Hindlimb muscle (tissue), 1 donor: ENCODE measurements at regions not wholly inside any gene's neighbourhood (a gene's known extent, or its start where the extent isn't known, plus 50 kb on each side); places are given as distances from the start of the nearest gene placed in this dataset.
A peak's percentile ranks its signal among the peaks of the same experiment; 100 is the strongest.

Experiments
- DNase-seq: peaks from one replicate; pipeline ENCODE4 v3.0.0-alpha.2; 2013

DNA sequence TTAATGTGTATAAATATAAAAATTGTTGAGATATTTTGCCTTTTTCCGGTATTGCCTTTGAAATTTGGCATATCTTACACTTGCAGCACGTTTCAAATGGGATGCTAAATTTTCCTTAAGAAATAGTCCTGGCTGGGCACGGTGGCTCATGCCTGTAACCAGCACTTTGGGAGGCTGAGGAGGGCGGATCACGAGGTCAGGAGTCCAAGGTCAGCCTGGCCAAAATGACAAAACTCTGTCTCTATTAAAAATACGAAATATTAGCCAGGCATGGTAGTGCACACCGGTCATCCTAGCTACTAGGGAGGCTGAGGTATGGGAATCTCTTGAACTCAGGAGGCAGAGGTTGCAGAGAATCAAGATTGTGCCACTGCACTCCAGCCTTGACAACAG lies 220.2 kb downstream of the PTEN start:
- no peak for DNase-seq

DNA sequence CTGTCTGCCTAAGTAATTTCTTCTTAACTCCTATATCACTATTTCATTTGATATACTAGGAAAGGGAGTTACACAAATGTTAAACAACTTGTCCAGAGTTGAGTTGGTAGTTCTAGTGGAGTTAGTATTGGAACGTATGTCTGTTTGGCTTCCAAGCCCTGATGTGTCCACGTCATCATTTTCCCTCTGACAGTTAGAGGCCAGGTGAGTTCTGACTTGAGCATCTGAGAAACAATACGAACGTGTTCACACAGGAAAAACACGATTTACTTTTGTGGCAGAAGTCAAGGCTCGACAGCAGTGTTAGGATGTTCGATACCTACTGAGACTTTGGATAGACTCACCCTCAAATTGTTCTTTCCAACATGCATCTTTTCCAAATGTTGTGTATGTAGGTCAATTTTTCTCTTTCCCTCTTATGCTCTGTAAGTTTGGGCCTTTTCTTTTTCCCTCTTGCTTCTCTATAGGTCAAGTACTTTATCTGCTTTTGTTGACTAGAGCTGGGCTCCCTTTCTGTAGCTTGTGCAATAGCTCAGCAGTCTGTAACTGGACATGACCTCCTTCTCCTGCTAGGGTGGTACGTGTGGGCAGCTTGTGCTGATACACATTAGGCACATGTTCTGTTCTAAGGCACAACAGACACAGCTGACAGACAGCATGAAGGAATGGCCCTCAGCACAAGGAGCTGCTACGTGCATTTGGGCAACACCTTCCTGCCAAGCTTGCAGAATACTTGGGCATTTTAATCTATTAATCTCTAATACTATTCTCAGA lies 222.9 kb downstream of the PTEN start:
- DNase-seq, result no peak

DNA sequence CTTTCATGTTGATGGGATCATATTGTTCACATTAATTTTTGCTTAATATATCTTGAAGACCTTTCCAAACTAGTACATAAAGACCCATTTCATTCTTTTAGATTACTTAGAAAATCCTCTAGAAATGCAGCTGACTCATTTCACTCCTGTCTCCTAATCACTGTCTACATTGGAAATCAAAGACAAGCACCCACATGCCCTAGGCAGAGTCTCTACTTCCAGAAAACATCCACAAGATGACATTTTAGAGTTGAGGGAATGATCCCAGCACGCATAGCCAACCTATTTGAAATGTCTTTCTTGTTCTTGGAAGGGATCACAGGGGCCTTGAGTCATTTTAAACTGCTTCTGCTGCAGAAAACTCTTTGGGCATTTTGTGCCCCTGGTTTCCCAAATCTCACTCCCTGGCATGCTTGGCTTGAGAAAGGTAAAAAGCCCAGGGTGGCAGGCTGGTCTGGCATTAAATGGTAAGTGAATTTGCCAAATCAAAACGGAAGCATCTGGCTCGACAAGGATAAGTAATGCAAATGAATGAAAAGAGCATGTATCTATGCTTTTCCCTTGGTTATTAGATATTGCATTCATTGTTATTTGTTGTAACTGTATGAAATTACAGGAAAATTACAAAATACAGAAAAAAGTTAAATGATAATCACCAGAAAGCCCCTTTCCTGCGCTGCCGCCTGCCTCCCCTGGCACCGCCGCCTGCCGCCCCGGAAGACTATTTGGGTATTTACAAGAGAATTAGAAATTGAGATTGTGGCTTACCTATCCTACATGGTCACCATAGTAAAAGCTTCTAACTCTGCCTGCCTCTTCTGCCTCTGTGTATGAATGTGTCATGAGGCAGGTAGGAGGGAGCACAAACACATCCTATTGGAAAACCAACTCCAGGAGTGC lies 225.3 kb downstream of the PTEN start:
- DNase-seq, result no peak

DNA sequence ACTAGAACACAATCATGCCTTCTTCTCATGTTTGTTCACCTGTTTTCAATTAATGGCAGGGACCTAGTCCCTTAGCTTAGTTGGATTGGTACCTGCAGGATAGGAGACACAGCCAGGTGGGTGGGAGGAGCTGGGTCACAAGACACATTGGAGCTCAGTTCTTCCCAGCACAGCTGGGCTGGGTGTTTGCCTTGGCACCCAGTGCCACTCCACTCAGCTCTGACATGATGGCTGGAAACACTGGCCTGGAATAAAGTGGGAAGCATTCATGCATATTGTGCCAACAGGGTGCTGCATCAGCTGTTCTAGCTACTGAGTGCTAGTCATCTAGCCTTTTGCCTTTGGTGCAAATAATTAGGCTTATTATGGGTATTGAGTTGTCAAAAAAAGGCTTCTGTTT lies 226.1 kb downstream of the PTEN start:
- DNase-seq, result no peak

DNA sequence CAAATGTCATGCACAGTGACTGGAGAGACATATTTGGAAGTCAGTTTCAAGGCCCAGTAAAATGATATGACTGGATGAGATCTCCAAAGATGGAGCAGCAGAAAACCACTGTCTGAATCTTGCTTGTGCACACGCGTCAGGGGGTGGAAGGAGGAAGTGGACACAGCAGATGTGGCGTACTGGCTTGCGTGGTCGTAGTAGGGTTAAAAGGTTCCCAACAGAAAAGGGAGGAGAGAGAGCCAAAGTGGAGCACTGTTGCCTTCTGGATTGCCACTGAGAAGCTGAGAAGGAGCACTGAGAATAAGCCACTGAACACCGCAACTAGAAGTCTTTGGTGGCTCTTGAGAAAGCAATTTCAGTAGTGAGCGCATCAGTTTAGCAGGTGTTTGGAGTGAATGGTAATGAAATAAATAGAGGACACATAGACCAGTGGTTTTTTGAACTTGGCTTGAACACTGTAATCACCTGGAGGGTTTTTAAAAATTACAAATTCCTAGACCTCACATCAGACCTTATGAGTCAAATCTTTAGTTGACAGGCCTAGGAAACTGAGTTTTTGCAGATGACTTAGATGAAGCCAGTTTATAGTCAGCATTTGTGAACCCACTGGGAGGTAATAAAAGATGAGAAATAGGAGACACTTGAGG lies 227.3 kb downstream of the PTEN start:
- no peak for DNase-seq

DNA sequence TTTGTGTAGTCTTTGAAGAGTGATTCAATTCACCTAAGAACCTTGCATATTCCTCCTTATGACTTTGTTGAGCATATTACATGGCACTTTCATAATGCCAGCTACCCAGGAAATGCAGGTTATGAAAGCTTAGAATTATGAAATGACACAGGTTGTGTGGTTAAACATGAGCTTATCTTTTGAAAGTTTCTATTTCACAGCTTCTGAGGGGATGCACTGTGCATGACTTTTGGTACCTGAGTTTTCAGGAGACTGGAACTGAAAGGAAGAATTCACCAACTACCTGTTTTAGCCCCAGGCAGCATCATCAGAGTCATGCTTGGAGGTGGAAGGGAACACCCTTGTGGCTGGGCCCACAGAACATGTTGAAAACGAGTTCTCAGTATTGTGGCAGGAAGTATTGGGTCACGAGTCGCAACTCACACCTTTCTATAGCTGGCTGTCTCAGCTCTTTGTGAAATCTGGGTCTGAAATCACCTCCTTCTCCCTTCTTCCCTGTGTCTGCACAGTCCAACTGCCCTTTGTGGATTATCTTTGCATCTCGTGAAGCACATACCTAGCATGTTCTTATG lies 228.2 kb downstream of the PTEN start:
- no peak for DNase-seq

DNA sequence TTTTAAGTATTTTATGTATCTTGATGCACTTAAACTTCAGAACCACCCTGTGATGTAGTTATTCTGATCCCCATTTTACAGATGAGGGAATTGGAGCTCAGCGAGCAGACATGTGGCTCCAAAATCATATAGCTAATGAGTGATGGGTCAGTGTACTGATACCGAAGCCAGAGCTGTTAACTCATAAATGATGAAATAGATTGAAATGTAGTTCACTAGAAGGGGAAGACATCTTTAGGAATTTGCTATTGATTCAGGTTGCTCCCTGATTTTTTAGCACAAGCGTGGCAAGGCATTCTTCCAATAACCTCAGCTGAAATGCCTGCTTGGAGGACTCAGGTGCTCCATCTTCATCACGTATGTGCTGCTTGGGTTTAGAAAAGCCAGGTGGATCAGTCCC lies 228.8 kb downstream of the PTEN start:
- no peak for DNase-seq

DNA sequence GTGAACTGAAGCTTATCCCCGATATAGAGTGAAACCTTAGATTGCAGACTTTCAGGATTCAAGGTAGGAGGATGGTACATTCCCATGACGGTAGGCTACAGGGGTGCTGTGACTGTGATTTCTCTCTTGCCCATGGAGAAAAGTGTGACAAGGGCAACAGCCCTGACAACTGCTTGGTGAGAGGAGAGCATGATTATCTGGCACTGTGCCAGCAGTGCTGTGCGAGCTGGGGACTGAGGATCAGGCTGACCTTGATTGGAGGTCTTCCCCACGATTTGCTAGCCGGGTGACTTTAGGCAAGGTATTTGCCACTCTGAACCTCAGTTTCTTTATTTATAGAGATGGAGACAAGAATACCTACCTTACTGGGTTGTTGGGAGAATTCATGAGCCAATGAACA lies 229.5 kb downstream of the PTEN start:
- DNase-seq, result no peak

DNA sequence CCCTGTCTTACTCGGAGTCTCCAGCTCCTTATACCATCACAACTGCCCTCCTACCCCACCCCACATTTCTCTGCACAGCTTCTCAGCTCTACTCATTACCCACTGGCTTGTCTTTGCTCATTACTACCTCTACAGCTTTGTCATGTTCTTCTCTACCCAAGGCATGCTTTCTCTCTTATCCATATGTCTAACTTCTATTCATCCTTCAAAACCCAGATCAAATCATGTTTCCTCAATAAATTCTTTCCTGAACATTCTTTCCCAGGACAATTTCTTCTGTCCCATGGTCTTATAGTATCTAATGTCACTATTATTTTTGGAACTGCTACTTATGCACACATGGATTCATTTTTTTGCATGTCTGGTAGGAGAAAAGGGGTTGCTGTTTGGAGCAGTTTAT lies 231.4 kb downstream of the PTEN start:
- no peak for DNase-seq

DNA sequence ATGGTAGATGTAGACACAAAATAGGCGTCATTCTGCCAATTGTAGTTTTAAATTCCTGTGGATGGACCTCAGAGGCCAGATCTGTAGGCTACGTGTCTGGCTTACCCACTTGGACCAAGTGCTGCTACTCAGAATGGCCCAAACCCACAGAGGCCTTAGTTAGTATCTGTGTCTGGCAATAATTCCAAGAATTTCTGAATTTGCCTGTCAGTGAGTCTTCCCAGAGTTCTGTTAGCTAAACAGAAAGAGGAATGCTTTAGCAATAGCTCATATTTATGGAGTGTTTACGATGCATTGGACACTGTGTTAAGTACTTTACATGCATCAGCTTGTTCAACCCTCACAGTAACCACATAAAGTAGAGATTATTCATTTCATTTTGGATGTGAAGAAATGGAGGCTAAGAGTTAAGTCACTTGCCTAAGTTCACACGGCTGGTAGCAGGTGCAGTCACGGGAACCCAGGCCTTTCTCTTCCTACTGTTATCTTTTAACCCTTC lies 231.8 kb downstream of the PTEN start:
- peak; percentile 24 for DNase-seq

DNA sequence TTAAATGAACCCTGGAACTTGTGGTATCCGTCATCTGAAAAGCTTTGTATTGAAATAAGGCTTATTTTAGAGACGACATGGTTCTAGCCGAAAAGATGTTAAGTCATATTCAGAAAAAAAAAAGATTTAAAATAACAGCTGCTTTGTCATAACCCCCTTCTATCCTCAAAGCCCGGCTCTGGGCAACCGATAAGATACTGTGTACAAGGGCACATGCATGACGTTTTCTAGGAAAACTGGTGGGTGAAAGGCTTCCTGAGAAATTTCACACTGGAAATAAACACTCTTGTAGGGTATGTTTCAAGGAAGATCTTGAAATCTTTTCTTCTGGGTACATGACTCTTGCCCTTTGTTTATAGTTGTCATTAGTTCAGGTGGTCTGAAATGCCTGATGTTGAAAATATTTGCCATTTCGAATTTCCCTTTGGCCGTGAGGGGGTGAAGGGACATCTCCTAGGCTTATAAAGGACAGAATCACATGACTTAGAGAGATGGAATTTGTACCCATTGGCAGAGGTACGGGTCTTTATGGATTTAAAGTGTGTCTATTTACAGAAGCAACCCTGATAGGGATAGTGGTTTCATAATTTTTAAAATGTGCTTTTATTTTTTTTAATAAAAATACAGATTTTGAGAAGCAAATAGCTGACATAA lies 232.5 kb downstream of the PTEN start:
- DNase-seq, result no peak

DNA sequence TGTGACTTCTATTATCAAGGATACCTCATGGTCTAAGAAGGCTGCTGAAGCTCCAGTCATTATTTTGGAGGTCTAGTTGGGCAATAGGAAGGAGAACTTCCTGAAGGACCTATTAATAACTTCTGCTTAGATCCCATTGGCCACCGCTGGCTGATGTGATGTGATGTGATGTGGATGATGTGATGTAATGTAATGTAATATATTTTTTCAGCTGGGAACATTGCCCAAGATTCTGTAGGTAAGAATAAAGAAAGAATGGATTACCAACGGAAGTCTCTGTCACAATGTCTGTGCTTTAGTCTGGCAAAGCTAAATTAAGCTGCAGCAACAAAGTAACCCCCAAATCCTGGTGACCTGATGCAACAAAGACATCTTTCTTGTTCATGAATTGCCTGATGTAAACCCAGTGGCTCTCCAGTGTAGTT lies 233.7 kb downstream of the PTEN start:
- DNase-seq, result no peak

DNA sequence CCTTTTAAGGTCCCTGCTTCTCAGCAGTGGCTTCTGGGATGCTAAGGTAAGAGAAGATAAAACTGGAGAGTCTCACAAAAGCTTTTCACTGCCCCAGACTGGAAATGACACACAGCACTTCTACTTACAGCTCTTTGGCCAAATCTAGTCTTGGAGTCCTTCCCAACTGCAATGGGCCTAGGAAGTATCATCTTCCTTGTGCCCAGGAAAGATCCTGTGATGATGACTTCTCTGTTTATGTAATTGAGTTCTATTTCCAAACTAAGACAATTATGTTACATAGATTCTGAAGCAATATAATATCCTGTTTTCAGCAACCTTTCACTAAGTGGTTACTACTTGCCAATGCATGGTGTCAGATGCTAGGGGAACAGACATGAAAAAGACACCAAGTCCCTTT lies 234.1 kb downstream of the PTEN start:
- no peak for DNase-seq

DNA sequence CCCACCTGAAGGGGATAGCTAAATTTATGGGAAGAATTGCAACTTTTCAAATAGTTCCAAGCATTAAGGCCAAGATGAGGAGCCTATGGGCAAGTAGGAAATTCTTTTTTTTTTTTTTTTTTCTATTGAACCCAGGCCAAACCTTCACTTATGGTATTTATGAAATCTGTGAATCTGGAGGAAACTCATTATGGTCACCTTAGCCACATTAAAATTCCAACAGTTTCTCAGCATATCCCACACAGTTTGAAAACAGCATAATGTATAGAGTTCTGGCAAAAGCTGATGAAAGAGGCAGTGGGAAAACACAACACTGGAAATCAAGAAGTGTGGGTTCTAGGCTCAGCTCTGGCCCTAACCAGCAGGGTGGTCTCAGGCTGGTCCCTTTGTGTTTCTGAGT lies 236.9 kb downstream of the PTEN start:
- DNase-seq, result no peak

DNA sequence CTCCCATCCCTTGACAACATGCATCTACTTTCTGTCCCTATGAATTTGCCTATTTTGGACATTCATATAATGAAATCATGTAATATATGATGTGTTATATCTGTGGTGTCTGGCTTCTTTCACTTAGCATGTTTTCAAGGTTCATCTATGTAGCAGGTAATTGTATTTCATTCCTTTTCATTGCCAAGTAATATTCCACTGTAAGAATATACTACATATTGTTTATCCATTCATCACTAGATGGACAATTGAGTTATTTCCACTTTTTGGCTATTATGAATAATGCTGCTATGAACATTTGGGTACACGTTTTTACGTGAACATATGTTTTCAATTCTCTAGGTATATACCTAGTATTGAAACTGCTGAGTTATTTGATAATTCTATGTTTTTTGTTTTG lies 238.2 kb downstream of the PTEN start:
- DNase-seq, result no peak

DNA sequence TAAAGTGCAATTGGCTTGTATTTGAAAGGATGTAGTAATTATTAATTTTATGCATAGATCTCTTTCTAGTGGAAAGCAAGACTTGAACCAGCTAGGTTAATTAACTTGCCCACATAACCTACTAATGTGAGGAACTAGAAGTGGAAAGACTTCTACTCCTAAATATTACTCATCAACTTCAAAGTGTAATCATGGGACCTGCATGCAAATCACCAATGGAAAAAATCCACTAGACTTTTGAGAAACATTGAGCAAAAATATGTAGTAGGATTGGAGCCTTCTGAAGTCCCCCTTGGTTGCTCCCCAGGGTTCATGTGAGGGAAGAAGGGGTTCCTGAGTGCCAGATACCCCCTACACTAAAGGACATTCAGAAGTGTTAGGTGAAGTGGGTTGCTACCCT lies 240.2 kb downstream of the PTEN start:
- no peak for DNase-seq

DNA sequence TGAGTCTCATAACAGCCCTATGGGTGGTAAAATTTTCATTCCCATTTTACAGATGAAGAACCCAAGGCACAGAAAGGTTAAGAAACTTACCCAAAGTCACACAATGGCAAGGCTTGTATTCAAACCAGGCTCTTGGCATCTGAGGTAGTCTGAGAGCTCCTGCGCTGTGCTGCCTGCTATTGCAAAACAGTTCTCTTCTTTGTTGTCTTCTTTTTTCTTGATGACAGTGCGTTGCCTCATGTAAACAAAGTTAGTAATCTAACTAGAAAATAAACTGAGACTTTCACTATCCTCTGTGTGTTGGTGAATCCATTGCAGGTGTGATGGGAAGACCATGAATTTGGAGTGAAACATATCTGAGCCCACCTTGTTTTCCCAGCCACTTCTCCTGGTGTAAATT lies 240.8 kb downstream of the PTEN start:
- no peak for DNase-seq

DNA sequence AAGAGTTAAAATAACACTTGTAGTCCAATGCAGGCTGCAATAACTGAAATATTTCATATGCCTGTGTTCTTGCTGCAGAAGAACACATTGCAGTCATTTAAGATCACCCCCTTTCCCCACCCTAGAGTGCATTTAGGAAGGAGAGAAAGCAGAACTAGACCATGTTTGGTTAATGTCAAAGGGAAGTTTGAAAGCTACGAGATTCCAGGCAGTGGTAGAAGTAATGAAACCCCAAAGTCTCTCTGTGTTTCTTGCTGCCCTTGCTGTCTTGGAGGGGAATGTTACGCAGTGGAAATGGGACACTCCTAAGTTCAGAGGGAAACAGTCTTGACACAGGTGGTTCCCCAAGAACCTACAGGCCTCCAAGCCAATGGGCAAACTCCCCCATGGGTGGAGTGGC lies 242.9 kb downstream of the PTEN start:
- no peak for DNase-seq

DNA sequence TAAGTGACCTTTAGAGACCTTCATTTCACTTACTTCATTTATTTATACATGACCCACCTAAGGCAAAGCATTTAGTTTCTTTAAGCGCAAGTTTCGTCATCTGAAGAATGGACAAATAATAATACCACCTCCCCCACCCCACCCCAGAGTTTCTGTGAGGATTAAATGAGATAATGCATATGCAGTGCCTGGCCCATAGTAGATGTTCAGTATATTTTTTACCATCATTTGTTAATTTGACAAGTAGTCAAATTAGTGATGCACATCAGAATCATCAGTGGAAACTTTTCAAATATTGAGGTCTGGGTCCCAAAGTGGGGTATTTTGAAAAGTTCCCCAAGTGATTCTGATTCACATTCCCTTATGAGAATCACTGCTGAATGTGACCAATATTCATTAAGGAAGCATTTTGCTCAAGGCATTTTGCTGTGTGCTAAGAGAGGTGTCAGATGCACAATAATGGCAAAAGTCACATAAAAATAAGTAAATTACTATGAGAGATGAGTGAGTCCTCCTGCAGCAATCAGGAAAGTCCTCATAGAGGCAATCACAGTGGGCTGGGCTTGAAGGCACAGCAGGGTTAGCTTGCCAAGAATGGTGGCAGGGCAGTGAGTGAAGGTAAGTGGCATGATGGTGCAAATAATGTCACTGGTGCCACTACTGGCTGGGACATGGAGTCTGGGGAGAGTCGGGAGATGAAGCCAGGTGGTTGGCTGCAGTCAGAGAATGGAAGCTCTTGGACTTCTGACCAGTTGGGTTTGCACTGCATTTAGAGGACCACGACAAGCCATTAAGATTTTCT lies 244.1 kb downstream of the PTEN start:
- no peak for DNase-seq

DNA sequence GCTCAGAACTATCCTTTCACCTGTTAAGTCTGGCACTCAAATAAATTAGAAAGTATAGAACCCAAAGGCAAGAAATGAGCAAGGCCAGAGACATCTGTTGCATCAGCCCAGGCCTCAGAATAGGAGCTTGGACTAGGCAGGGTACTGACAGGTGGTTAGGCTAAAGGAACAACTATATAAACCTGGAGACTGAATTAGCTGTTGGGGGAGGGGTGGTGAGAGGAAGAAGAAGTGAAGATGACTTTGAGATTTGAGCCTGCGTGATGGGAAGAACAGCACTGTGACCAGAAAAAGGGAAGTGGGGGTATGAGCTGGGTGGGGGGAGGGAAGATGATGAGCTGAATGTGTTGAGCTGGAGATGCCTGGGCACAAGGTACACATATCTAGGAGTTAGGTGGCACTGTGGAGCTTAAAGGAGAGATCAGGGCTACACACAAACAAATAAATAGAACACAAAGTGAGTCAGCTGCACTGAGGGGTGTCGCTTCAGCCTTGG lies 244.7 kb downstream of the PTEN start:
- DNase-seq, result no peak

DNA sequence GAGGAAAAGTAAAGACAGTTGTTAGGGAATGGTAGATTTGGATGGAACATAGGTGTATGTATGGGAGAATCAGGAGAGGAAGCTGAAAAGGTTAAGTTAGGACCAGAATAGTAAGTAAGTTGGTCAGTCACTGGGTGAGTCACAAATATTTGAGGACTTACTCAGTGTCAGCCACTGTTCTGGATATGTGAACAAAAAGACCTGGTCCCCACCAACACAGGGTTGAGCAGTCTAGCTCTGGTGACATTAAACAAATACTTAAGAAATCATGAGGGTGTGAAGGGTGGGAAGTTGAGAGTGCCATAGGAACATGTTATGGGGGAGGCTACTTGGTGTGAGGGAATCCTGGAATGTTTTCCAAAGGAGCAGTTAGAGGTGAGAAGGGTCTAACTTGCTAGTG lies 246.9 kb downstream of the PTEN start:
- DNase-seq, result no peak
